OCI-LY7 (cell line): ENCODE measurements at regions not wholly inside any gene's neighbourhood (a gene's known extent, or its start where the extent isn't known, plus 50 kb on each side); places are given as distances from the start of the nearest gene placed in this dataset.

Experiments used
- BruUV-seq: library from RNA; stranded (reverse); fragments of 400-500 nt; replicated peaks from 2 replicates; lab custom pipeline; 2021; lab: Mats Ljungman, UMichigan
- CTCF ChIA-PET: fragments of 300-600 bp; sonication (Branson Sonifier 250); formaldehyde crosslinking; loops from one replicate; lab custom pipeline; 2022; ENCODE audit warnings: antibody characterized with exemption; ENCODE audit not compliant: unreplicated experiment; lab: Charles Lee
- POLR2A ChIA-PET: fragments of 300-600 bp; sonication (Branson Sonifier 250); formaldehyde crosslinking; loops from one replicate; lab custom pipeline; 2022; ENCODE audit warnings: antibody characterized with exemption; lab: Charles Lee
- DNase-seq: peaks from one replicate; pipeline ENCODE4 v3.0.0-alpha.2; 2015; ENCODE audit warnings: low spot score
- H2AFZ ChIP-seq: fragments of 200-600 bp; sonication (generic), shearing (Covaris generic); 2 replicates; pipeline ENCODE4 v1.6.1; 2014; ENCODE audit warnings: mild to moderate bottlenecking, antibody characterized with exemption, low read length, moderate library complexity
- H3K27ac ChIP-seq: fragments of 200-600 bp; sonication (generic); 2 replicates; pipeline ENCODE4 v1.5.1; 2014; ENCODE audit warnings: mixed run types, low read depth, mild to moderate bottlenecking, moderate library complexity, low read length, inconsistent platforms; ENCODE audit not compliant: poor library complexity, severe bottlenecking
- H3K36me3 ChIP-seq: fragments of 200-600 bp; sonication (generic); 2 replicates; pipeline ENCODE4 v1.6.1; 2014; ENCODE audit warnings: mild to moderate bottlenecking, antibody characterized with exemption, low read length, moderate library complexity, mixed read lengths; ENCODE audit not compliant: insufficient read depth
- H3K4me1 ChIP-seq: fragments of 200-600 bp; sonication (generic); 2 replicates; pipeline ENCODE4 v1.5.1; 2014; ENCODE audit warnings: mild to moderate bottlenecking, low read length; ENCODE audit not compliant: insufficient read depth, poor library complexity, severe bottlenecking
- H3K4me2 ChIP-seq: fragments of 200-600 bp; sonication (generic); 2 replicates; pipeline ENCODE4 v1.6.1; 2014; ENCODE audit warnings: mild to moderate bottlenecking, low read length
- H3K4me3 ChIP-seq: fragments of 200-600 bp; sonication (generic); 2 replicates; pipeline ENCODE4 v1.5.1; 2014; ENCODE audit warnings: mild to moderate bottlenecking, low read depth, low read length; ENCODE audit not compliant: poor library complexity, severe bottlenecking
- H3K79me2 ChIP-seq: fragments of 200-600 bp; sonication (generic); 2 replicates; pipeline ENCODE4 v1.6.1; 2016; ENCODE audit warnings: low read depth, mild to moderate bottlenecking, low read length, moderate library complexity, mixed read lengths; ENCODE audit not compliant: insufficient read depth
- H3K9me2 ChIP-seq: fragments of 200-600 bp; sonication (generic); 2 replicates; pipeline ENCODE4 v1.6.1; 2016; ENCODE audit warnings: mild to moderate bottlenecking, low read length, mixed read lengths; ENCODE audit not compliant: insufficient read depth
- H3K9me3 ChIP-seq: fragments of 200-600 bp; sonication (generic); 2 replicates; pipeline ENCODE4 v1.6.1; 2014; ENCODE audit warnings: mild to moderate bottlenecking, mixed run types, low read length, mixed read lengths
- H4K20me1 ChIP-seq: fragments of 200-600 bp; sonication (generic); 2 replicates; pipeline ENCODE4 v1.6.1; 2014; ENCODE audit warnings: mild to moderate bottlenecking, antibody characterized with exemption, low read length, moderate library complexity, mixed read lengths; ENCODE audit not compliant: insufficient read depth
- EZH2phosphoT487 ChIP-seq: fragments of 200-600 bp; sonication (generic); IDR thresholded peaks from 2 replicates; pipeline ENCODE4 v1.6.1; 2018; ENCODE audit warnings: low read depth, borderline replicate concordance, mild to moderate bottlenecking, mixed run types, antibody characterized with exemption, low read length, moderate library complexity, mixed read lengths
- intact Hi-C: fragments of 100-400 bp; cut with micrococcal nuclease; formaldehyde crosslinking; loops from one replicate; pipeline ENCODE4 v1.10.0; 2022; ENCODE audit not compliant: unreplicated experiment
- TF ChIP-seq, protein P1 (sequence below): fragments of 200-600 bp; sonication (generic); conservative IDR thresholded peaks from 2 replicates; pipeline ENCODE4 v1.5.1; 2014; ENCODE audit warnings: mild to moderate bottlenecking, antibody characterized with exemption, low read length, moderate library complexity, mixed read lengths

DNA sequence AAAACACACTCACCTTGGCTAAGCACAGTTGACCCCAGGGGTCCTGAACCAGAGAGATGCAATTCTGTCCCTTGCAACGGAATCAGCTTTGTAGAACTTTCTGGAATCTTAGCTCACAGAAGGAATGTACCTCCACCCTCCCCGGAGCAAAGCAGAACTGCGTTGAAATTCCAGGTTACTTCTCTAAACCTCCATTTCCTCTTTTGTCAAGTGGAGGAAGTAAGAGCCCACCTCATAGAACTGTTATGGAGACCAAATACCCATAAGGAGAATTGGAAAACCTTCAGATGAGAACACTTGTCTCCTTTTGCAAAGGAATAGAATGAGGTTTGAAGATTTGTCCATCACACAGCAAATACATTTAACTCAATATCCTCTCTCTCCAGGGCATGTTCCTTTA lies 86.6 kb upstream of the RBBP6 start:
- no peak for TF ChIP-seq EZH2phosphoT487
- TF ChIP-seq, protein P1, sequence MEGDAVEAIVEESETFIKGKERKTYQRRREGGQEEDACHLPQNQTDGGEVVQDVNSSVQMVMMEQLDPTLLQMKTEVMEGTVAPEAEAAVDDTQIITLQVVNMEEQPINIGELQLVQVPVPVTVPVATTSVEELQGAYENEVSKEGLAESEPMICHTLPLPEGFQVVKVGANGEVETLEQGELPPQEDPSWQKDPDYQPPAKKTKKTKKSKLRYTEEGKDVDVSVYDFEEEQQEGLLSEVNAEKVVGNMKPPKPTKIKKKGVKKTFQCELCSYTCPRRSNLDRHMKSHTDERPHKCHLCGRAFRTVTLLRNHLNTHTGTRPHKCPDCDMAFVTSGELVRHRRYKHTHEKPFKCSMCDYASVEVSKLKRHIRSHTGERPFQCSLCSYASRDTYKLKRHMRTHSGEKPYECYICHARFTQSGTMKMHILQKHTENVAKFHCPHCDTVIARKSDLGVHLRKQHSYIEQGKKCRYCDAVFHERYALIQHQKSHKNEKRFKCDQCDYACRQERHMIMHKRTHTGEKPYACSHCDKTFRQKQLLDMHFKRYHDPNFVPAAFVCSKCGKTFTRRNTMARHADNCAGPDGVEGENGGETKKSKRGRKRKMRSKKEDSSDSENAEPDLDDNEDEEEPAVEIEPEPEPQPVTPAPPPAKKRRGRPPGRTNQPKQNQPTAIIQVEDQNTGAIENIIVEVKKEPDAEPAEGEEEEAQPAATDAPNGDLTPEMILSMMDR = no peak
- Histone ChIP-seq H3K4me3 (no peak overlapping the region), H3K79me2 (no peaks in the 10 kb centered on the region), H2AFZ (no peak overlapping the region), H4K20me1 (no peaks in the 10 kb centered on the region), H3K4me2 (no peak overlapping the region), H3K9me3 (no peaks in the 10 kb centered on the region), H3K4me1 (no peaks in the 10 kb centered on the region), H3K36me3 (no peaks in the 10 kb centered on the region), H3K27ac (no peak overlapping the region), H3K9me2 (no peaks in the 10 kb centered on the region)
- no peak for DNase-seq
- CTCF ChIA-PET = no interaction called here
- intact Hi-C loops = no loop called here
- BruUV-seq = no TSS peak
- POLR2A ChIA-PET = no interaction called here

DNA sequence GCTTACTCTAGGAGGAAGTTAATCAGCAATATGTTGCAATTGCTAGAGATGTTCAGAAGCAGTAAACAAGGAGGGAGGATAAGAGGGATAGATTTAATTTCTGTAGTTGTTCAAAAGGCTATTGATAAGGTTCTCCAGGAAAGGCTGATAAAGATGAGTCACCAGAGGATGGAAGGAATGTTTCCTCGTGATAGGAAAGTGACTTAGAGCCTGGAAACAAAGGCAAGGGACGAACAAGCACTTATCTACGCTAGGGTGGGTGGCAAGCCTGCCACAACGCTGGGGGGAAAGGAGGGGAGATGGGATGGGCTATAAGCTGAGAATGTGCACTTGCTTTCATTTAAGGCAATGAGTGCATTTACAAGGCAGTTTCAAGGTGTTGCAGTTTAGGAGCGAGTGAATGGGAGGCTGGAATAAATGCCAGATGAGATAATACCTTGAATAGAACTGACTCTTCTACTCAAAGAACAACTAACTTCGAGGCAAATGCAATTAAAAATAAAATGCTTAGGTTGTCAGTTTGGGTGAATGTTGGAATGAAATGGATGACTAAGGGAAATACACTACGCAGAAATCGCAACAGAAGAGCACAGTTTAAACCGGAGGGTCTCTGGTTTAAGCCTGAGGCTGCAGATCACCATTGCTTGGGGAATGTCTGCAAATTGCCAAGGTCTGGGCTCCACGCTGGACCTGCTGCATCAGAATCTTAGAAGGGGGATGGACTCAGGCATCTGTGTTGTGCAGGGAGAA lies 76.0 kb upstream of the RBBP6 start:
- no peak for DNase-seq
- POLR2A ChIA-PET = no interaction called here
- H3K36me3 ChIP-seq = no peaks in the 10 kb centered on the region
- CTCF ChIA-PET = no interaction called here
- H4K20me1 ChIP-seq = no peaks in the 10 kb centered on the region
- BruUV-seq = no TSS peak
- H3K4me3 ChIP-seq = no peak overlapping the region
- H3K4me2 ChIP-seq = no peak overlapping the region
- no peaks in the 10 kb centered on the region for H3K9me2 ChIP-seq
- no peak for TF ChIP-seq EZH2phosphoT487
- TF ChIP-seq, protein P1 = no peak
- no peak overlapping the region for H3K27ac ChIP-seq
- intact Hi-C loops = no loop called here
- H2AFZ ChIP-seq = no peak overlapping the region
- no peaks in the 10 kb centered on the region for H3K4me1 ChIP-seq
- H3K9me3 ChIP-seq = no peaks in the 10 kb centered on the region
- no peaks in the 10 kb centered on the region for H3K79me2 ChIP-seq
